Muscle layer of colon (tissue), 2 donors: ENCODE measurements at regions not wholly inside any gene's neighbourhood (a gene's known extent, or its start where the extent isn't known, plus 50 kb on each side); places are given as distances from the start of the nearest gene placed in this dataset.
"Not testable (repeated sequence)": the region's sequence is repeated elsewhere in the genome, so short reads cannot be mapped to it uniquely, and the experiment has no call there.

Source experiments
- H3K27ac ChIP-seq: one replicate; pipeline ENCODE4 v1.7.0; 2013; ENCODE audit warnings: low read depth, mild to moderate bottlenecking, low read length, moderate library complexity
- H3K27me3 ChIP-seq, 2 donors: one replicate each; pipeline ENCODE4 v1.7.0; 2013; ENCODE audit warnings: low read length in 2 of 2, mild to moderate bottlenecking in 2 of 2; ENCODE audit not compliant: insufficient read depth in 2 of 2, control insufficient read depth in 1 of 2
- H3K36me3 ChIP-seq: one replicate; pipeline ENCODE4 v1.7.0; 2013; ENCODE audit warnings: mild to moderate bottlenecking, low read length; ENCODE audit not compliant: insufficient read depth
- H3K4me1 ChIP-seq: one replicate; pipeline ENCODE4 v1.7.0; 2013; ENCODE audit warnings: mild to moderate bottlenecking, low read length; ENCODE audit not compliant: insufficient read depth
- H3K4me3 ChIP-seq, 2 donors: one replicate each; pipeline ENCODE4 v1.7.0; 2013; ENCODE audit warnings: low read length in 2 of 2, low read depth in 1 of 2, mild to moderate bottlenecking in 1 of 2, moderate library complexity in 1 of 2
- H3K9ac ChIP-seq: one replicate; pipeline ENCODE4 v1.7.0; 2013; ENCODE audit warnings: low read length
- H3K9me3 ChIP-seq: one replicate; pipeline ENCODE4 v1.7.0; 2013; ENCODE audit warnings: mild to moderate bottlenecking, low read length
- donor health status: abdominal sarcoma.
- donor health status: Adenocarcinoma of cecum.

- H3K9ac ChIP-seq, H3K9me3 ChIP-seq, H3K36me3 ChIP-seq, H3K4me1 ChIP-seq, H3K4me3 ChIP-seq, H3K27ac ChIP-seq, H3K27me3 ChIP-seq: not testable (repeated sequence)
Observed at GRCh38 chr17:15864472-15864871, 80.5 kb upstream of the ADORA2B start.

- not testable (repeated sequence) for H3K9me3 ChIP-seq, H3K4me3 ChIP-seq, H3K4me1 ChIP-seq, H3K27ac ChIP-seq, H3K9ac ChIP-seq, H3K36me3 ChIP-seq, H3K27me3 ChIP-seq
Observed at GRCh38 chr17:15866015-15866414, 78.9 kb upstream of the ADORA2B start.

GRCh38 chr17:15867331-15867730, 77.6 kb upstream of the ADORA2B start:
- not testable (repeated sequence) for H3K27ac ChIP-seq, H3K4me3 ChIP-seq, H3K27me3 ChIP-seq, H3K9me3 ChIP-seq, H3K36me3 ChIP-seq, H3K4me1 ChIP-seq, H3K9ac ChIP-seq

- H3K9ac ChIP-seq, H3K36me3 ChIP-seq, H3K4me3 ChIP-seq, H3K27ac ChIP-seq, H3K4me1 ChIP-seq, H3K27me3 ChIP-seq, H3K9me3 ChIP-seq: not testable (repeated sequence)
Observed at GRCh38 chr17:15869868-15870267, 75.1 kb upstream of the ADORA2B start.

- H3K9ac ChIP-seq, H3K4me1 ChIP-seq, H3K4me3 ChIP-seq, H3K27ac ChIP-seq, H3K27me3 ChIP-seq, H3K9me3 ChIP-seq, H3K36me3 ChIP-seq: not testable (repeated sequence)
Observed at GRCh38 chr17:15872677-15873076, 72.3 kb upstream of the ADORA2B start.

GRCh38 chr17:15877882-15878500, 66.9 kb upstream of the ADORA2B start:
- H3K4me1 ChIP-seq, H3K9ac ChIP-seq, H3K4me3 ChIP-seq, H3K27me3 ChIP-seq, H3K9me3 ChIP-seq, H3K36me3 ChIP-seq, H3K27ac ChIP-seq: not testable (repeated sequence)

GRCh38 chr17:15882058-15882720, 62.7 kb upstream of the ADORA2B start:
- Histone ChIP-seq H3K27ac (no peak overlapping the region), H3K4me1 (no peaks in the 10 kb centered on the region), H3K4me3 (no peak overlapping the region), H3K27me3 (no peaks in the 10 kb centered on the region), H3K36me3 (no peaks in the 10 kb centered on the region), H3K9me3 (no peaks in the 10 kb centered on the region), H3K9ac (no peak overlapping the region)

GRCh38 chr17:15882777-15883176, 62.2 kb upstream of the ADORA2B start:
- Histone ChIP-seq H3K9me3 (no peaks in the 10 kb centered on the region), H3K4me3 (no peak overlapping the region), H3K36me3 (no peaks in the 10 kb centered on the region), H3K27me3 (no peaks in the 10 kb centered on the region), H3K27ac (no peak overlapping the region), H3K4me1 (no peaks in the 10 kb centered on the region), H3K9ac (no peak overlapping the region)

- H3K4me1 ChIP-seq: no peaks in the 10 kb centered on the region
- H3K36me3 ChIP-seq: no peaks in the 10 kb centered on the region
- H3K4me3 ChIP-seq: no peak overlapping the region
- H3K9me3 ChIP-seq: no peaks in the 10 kb centered on the region
- no peak overlapping the region for H3K27ac ChIP-seq
- H3K27me3 ChIP-seq: no peaks in the 10 kb centered on the region
- H3K9ac ChIP-seq: no peak overlapping the region
Observed at GRCh38 chr17:15883617-15884111, 61.3 kb upstream of the ADORA2B start.

- H3K27me3 ChIP-seq: no peaks in the 10 kb centered on the region
- H3K9ac ChIP-seq: no peak overlapping the region
- H3K4me1 ChIP-seq: no peaks in the 10 kb centered on the region
- no peak overlapping the region for H3K27ac ChIP-seq
- no peaks in the 10 kb centered on the region for H3K9me3 ChIP-seq
- H3K4me3 ChIP-seq: no peak overlapping the region
- no peaks in the 10 kb centered on the region for H3K36me3 ChIP-seq
Observed at GRCh38 chr17:15884731-15885130, 60.2 kb upstream of the ADORA2B start.

- H3K36me3 ChIP-seq: no peaks in the 10 kb centered on the region
- no peak overlapping the region for H3K9ac ChIP-seq
- no peaks in the 10 kb centered on the region for H3K9me3 ChIP-seq
- no peaks in the 10 kb centered on the region for H3K4me1 ChIP-seq
- no peak overlapping the region for H3K27ac ChIP-seq
- no peaks in the 10 kb centered on the region for H3K27me3 ChIP-seq
- no peak overlapping the region for H3K4me3 ChIP-seq
Observed at GRCh38 chr17:15885770-15886169, 59.2 kb upstream of the ADORA2B start.

- no peaks in the 10 kb centered on the region for H3K9me3 ChIP-seq
- no peaks in the 10 kb centered on the region for H3K27me3 ChIP-seq
- no peaks in the 10 kb centered on the region for H3K36me3 ChIP-seq
- H3K4me1 ChIP-seq: no peaks in the 10 kb centered on the region
- H3K4me3 ChIP-seq: no peak overlapping the region
- no peak overlapping the region for H3K9ac ChIP-seq
- no peak overlapping the region for H3K27ac ChIP-seq
Observed at GRCh38 chr17:15886221-15886620, 58.7 kb upstream of the ADORA2B start.
